ENCODE measurements at regions not wholly inside any gene's neighbourhood (a gene's known extent, or its start where the extent isn't known, plus 50 kb on each side); places are given as distances from the start of the nearest gene placed in this dataset.
A peak's percentile ranks its signal among the peaks of the same experiment; 100 is the strongest.

- no peak for DNase-seq
Measured at GRCh38 chr4:159503236-159504008, 400.5 kb downstream of the RAPGEF2 start.

GRCh38 chr4:159504684-159505083 is 401.8 kb downstream of the RAPGEF2 start:
- no peak for DNase-seq

- DNase-seq = no peak
Measured at GRCh38 chr4:159505266-159505975, 402.5 kb downstream of the RAPGEF2 start.

- DNase-seq = no peak
Measured at GRCh38 chr4:159506801-159507517, 404.1 kb downstream of the RAPGEF2 start.

- no peak for DNase-seq
Measured at GRCh38 chr4:159508917-159509500, 406.1 kb downstream of the RAPGEF2 start.

GRCh38 chr4:159512348-159512747 is 409.5 kb downstream of the RAPGEF2 start:
- no peak for DNase-seq

- no peak for DNase-seq
Measured at GRCh38 chr4:159515314-159516025, 412.6 kb downstream of the RAPGEF2 start.

GRCh38 chr4:159516556-159517140 is 413.8 kb downstream of the RAPGEF2 start:
- no peak for DNase-seq

GRCh38 chr4:159520074-159520473 is 417.2 kb downstream of the RAPGEF2 start:
- DNase-seq = no peak

GRCh38 chr4:159526172-159526571 is 423.3 kb downstream of the RAPGEF2 start:
- no peak for DNase-seq

- no peak for DNase-seq
Measured at GRCh38 chr4:159534655-159535054, 431.8 kb downstream of the RAPGEF2 start.

- no peak for DNase-seq
Measured at GRCh38 chr4:159538556-159538955, 435.7 kb downstream of the RAPGEF2 start.

GRCh38 chr4:159540038-159540437 is 437.2 kb downstream of the RAPGEF2 start:
- no peak for DNase-seq

- DNase-seq = peak; percentile 0
Measured at GRCh38 chr4:159540501-159540900, 437.6 kb downstream of the RAPGEF2 start.

GRCh38 chr4:159541143-159541542 is 438.3 kb downstream of the RAPGEF2 start:
- no peak for DNase-seq

- DNase-seq = peak; percentile 8
Measured at GRCh38 chr4:159542296-159542695, 439.4 kb downstream of the RAPGEF2 start.

- no peak for DNase-seq
Measured at GRCh38 chr4:159543831-159544230, 441.0 kb downstream of the RAPGEF2 start.

GRCh38 chr4:159545556-159545955 is 442.7 kb downstream of the RAPGEF2 start:
- DNase-seq = no peak

GRCh38 chr4:159547645-159548308 is 444.9 kb downstream of the RAPGEF2 start:
- DNase-seq = no peak

GRCh38 chr4:159549098-159549518 is 446.2 kb downstream of the RAPGEF2 start:
- no peak for DNase-seq

- DNase-seq = no peak
Measured at GRCh38 chr4:159551281-159551680, 448.4 kb downstream of the RAPGEF2 start.

All from NCI-H2171 treated with DMSO at 0.1 percent for 48 hours (cell line).